ENCODE measurements at regions not wholly inside any gene's neighbourhood (a gene's known extent, or its start where the extent isn't known, plus 50 kb on each side); places are given as distances from the start of the nearest gene placed in this dataset.

- TF ChIP-seq POLR2AphosphoS5 (IDR thresholded peaks at IDR 0.05) (no peak), CTCF (IDR thresholded peaks at IDR 0.05) (no peak)
Observed at GRCh38 chr7:25496476-25497368, 268.4 kb upstream of the NPVF start.

Measured in breast epithelium (tissue), 3 donors.